ENCODE measurements at regions not wholly inside any gene's neighbourhood (a gene's known extent, or its start where the extent isn't known, plus 50 kb on each side); places are given as distances from the start of the nearest gene placed in this dataset.

- ATAC-seq (ENCODE audit: low read depth) (no peak), DNase-seq (peak; percentile 12)
- no TSS peak for BruUV-seq (replicated peaks)
- dilution Hi-C loops (cut with HindIII; ENCODE audit: low sequenced_read_pairs, unreplicated experiment), result no loop called here
- intact Hi-C loops (cut with micrococcal nuclease), result no loop called here
- no peak overlapping the region for H4K5ac ChIP-seq (ENCODE audit: low read depth, low read length)
- H2AK5ac ChIP-seq (ENCODE audit: low read depth, low read length), result no peak overlapping the region
- no peaks in the 10 kb centered on the region for H3K79me1 ChIP-seq (ENCODE audit: low read depth in 1 of 2, low read length in 2 of 2)
- no peak overlapping the region for H3K23ac ChIP-seq (ENCODE audit: low read depth, low read length)
- H2AFZ ChIP-seq (replicated peaks; ENCODE audit: low read length, poor library complexity), result no peak overlapping the region
- no peaks in the 10 kb centered on the region for H3K9me1 ChIP-seq (ENCODE audit: insufficient read depth, low read length)
- H2BK20ac ChIP-seq (ENCODE audit: low read depth, low read length), result no peak overlapping the region
- 64% methylated on average over 18 of the region's 24 CpGs; no CpG with 5 or more reads in 1 of the 2 experiments for WGBS, 2 experiments (ENCODE audit: extremely low coverage in 2 of 2, insufficient read length in 1 of 2)
- no peak overlapping the region for H2BK120ac ChIP-seq (ENCODE audit: low read depth, low read length)
- no peaks in the 10 kb centered on the region for H3K9me3 ChIP-seq (ENCODE audit: control insufficient read depth, insufficient read depth, low read length)
- no peak overlapping the region for H4K8ac ChIP-seq (ENCODE audit: low read depth in 2 of 2, low read length in 2 of 2)
- no peak overlapping the region for H2BK5ac ChIP-seq (ENCODE audit: low read depth, low read length, poor library complexity, severe bottlenecking)
- ChIA-PET POLR2A (ENCODE audit: unreplicated experiment) (no interaction called here), CTCF (no interaction called here)
- H3K36me3 ChIP-seq (ENCODE audit: control insufficient read depth, insufficient read depth, low read length), result no peaks in the 10 kb centered on the region
- H3K4me2 ChIP-seq (ENCODE audit: low read depth, low read length), result no peak overlapping the region
- no peak overlapping the region for H3K18ac ChIP-seq (ENCODE audit: low read depth, low read length)
- H4K91ac ChIP-seq (ENCODE audit: insufficient read depth, low read depth, low read length), result no peak overlapping the region
- H2BK15ac ChIP-seq (ENCODE audit: low read depth, low read length), result no peak overlapping the region
- H3K9ac ChIP-seq (ENCODE audit: low read depth, low read length), result no peak overlapping the region
- no peak overlapping the region for H3K4ac ChIP-seq (ENCODE audit: low read depth, low read length)
- H3K27ac ChIP-seq (ENCODE audit: insufficient read depth, low read length), result no peak overlapping the region
- TF ChIP-seq MAFK (IDR thresholded peaks at IDR 0.05; ENCODE audit: low read depth, low read length) (no peak), RFX5 (IDR thresholded peaks at IDR 0.05; ENCODE audit: low read depth, low read length) (no peak), NFE2L2 (IDR thresholded peaks at IDR 0.05; ENCODE audit: low read depth, low read length) (no peak), MXI1 (IDR thresholded peaks at IDR 0.05; ENCODE audit: borderline replicate concordance, low read depth, low read length) (no peak), CHD1 (IDR thresholded peaks at IDR 0.05; ENCODE audit: low read depth, low read length) (no peak), CEBPB (IDR thresholded peaks at IDR 0.05; ENCODE audit: low read depth, low read length) (no peak), RAD21 (IDR thresholded peaks at IDR 0.05; ENCODE audit: low read length) (no peak), MAZ (IDR thresholded peaks at IDR 0.05; ENCODE audit: borderline replicate concordance, low read depth, low read length) (no peak), SMC3 (IDR thresholded peaks at IDR 0.05; ENCODE audit: low read depth, low read length) (no peak), FOS (IDR thresholded peaks at IDR 0.05; ENCODE audit: low read depth, low read length) (no peak), RCOR1 (IDR thresholded peaks at IDR 0.05; ENCODE audit: insufficient replicate concordance, low read length) (no peak), POLR2A (IDR thresholded peaks at IDR 0.05; ENCODE audit: low read depth, low read length) (no peak), CTCF (conservative IDR thresholded peaks at IDR 0.05; ENCODE audit: low read depth, low read length) (no peak), BHLHE40 (IDR thresholded peaks at IDR 0.05; ENCODE audit: low read depth, low read length) (no peak)
- TF ChIP-seq, protein P1, sequence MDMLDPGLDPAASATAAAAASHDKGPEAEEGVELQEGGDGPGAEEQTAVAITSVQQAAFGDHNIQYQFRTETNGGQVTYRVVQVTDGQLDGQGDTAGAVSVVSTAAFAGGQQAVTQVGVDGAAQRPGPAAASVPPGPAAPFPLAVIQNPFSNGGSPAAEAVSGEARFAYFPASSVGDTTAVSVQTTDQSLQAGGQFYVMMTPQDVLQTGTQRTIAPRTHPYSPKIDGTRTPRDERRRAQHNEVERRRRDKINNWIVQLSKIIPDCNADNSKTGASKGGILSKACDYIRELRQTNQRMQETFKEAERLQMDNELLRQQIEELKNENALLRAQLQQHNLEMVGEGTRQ (IDR thresholded peaks at IDR 0.05; ENCODE audit: low read depth, low read length), result no peak
- no peaks in the 10 kb centered on the region for H3K4me1 ChIP-seq (ENCODE audit: control insufficient read depth, insufficient read depth, low read length)
- H2AK9ac ChIP-seq (replicated peaks; ENCODE audit: low read depth, low read length, poor library complexity), result no peak overlapping the region
- in situ Hi-C loops (cut with MboI; ENCODE audit: low sequenced_read_pairs), result no loop called here
- H3K4me3 ChIP-seq (ENCODE audit: insufficient read depth, low read depth, low read length), result no peak overlapping the region
- no peak overlapping the region for H3K14ac ChIP-seq (replicated peaks; ENCODE audit: low read depth, low read length)
- no peaks in the 10 kb centered on the region for H4K20me1 ChIP-seq (ENCODE audit: insufficient read depth, low read length)
- H3K27me3 ChIP-seq (ENCODE audit: control insufficient read depth, insufficient read depth, low read length), result no peaks in the 10 kb centered on the region
- no peak overlapping the region for H3K56ac ChIP-seq (ENCODE audit: extremely low read depth, insufficient read depth, low read length)
Measured at GRCh38 chr20:58019027-58019849, 209.2 kb downstream of the ANKRD60 start.

Data from IMR-90 (cell line).